ENCODE measurements at regions not wholly inside any gene's neighbourhood (a gene's known extent, or its start where the extent isn't known, plus 50 kb on each side); places are given as distances from the start of the nearest gene placed in this dataset.
"Not testable (repeated sequence)": the region's sequence is repeated elsewhere in the genome, so short reads cannot be mapped to it uniquely, and the experiment has no call there.

- DNase-seq, result no peak
Observed at GRCh38 chr5:155530046-155530445, 516.5 kb downstream of the KIF4B start.

GRCh38 chr5:155532621-155533311, 519.2 kb downstream of the KIF4B start:
- no peak for DNase-seq

DNA sequence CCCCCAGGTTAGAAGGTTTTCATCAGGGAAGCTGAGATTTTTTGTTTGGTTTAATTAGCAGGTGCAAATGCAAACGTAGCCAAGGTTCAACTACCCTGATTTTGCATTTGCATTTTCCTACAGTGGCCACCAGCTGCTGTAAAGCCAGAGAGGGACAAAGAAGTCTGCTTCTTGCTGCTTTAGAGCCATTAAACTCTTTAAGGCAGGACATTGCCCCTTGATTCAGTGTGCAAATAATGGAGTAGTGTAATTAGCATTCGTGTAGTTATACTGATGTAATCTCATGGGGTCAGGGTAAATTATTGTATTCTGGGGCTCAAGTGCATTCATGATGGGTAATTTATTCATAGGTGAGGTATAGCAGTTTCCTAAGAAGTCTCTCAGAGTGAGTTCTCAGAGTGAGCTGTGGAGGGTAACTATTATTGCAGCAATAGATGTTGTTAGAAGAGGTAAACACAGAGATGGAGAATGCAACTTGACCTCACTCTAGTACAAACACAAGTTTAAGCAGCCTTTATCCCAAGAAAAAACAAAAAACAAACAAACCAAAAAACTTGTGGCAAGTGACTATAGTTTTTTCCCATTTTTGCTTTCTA, 526.5 kb downstream of the KIF4B start:
- DNase-seq, result no peak

- DNase-seq, result no peak
Observed at GRCh38 chr5:155546075-155546474, 532.5 kb downstream of the KIF4B start.

- DNase-seq, result no peak
Observed at GRCh38 chr5:155554500-155554899, 540.9 kb downstream of the KIF4B start.

DNA sequence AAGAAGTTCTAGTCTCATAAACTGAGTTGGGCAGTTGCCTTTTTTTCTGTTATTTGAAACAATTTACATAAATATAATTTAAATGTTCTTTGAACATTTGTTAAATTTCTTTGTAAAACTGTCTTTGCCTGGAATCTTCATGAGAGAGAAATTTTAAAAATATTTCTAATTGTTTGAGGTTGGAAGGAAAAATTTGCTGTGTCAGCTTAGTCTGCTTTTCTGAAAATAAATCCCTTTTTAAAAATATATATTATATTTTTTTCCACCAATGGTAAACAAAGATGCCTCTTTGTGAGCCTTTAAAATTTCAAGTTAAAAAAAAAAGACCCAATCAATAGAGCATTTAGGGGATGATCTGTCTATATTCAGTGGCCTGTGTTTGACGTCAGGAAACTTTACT, 542.7 kb downstream of the KIF4B start:
- no peak for DNase-seq

GRCh38 chr5:155556700-155557099, 543.1 kb downstream of the KIF4B start:
- DNase-seq, result no peak

DNA sequence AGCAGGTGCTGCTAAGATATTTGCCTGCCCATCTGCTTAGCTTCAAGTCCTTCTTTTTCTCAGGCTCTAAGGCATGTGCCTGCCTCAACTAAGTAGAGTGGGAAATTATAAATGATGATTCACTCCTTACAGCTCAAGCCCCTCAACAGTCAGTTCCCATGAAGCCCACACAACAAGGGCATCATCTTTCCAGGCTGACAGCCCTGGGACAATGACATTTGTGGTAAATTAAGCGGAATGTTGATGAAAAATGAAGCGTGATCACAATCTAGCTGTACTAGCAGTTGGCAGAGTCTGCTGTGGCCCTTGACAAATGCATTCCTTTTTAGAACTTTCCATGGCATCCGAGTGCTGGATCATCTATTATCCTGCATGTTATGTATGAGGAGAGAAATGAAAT, 548.6 kb downstream of the KIF4B start:
- DNase-seq, result peak; percentile 83

DNA sequence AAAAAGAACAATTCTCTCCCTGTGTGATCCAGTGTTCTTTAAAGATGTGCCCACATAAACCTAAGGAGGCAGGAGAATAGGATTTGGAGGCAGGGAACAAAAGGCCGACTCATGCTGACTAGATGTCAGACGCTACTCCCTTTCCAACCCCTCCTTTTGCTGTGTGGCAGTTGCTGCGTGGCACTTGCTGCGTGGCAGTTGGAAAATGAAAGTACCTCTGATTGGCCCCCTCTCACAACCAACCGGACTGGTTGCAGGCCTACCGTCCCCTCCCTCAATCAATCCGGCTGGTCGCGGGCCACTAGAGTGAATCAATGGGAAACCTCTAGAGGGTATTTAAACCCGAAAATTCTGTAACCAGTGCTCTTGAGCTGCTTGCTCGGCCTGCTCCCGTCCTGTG, 551.0 kb downstream of the KIF4B start:
- no peak for DNase-seq

DNA sequence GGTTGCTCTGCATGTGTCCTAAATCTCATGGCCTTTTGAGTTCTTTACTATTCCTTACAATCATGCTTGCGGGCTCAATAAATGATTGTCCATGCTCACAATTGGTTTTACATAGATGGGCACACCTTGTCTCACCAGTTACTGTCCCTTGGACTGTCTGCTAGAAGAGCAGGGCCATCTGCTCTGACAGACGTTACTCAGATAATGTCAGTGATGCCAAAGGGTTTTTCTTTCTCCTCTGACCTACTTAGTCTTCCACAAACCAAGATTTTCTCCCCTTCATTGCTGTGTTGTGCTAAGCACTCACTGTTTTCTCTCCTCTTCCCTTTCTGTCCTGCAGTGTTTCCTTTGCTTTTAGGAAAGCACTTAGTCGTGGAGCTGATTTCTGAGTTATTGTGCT, 562.3 kb downstream of the KIF4B start:
- no peak for DNase-seq

DNA sequence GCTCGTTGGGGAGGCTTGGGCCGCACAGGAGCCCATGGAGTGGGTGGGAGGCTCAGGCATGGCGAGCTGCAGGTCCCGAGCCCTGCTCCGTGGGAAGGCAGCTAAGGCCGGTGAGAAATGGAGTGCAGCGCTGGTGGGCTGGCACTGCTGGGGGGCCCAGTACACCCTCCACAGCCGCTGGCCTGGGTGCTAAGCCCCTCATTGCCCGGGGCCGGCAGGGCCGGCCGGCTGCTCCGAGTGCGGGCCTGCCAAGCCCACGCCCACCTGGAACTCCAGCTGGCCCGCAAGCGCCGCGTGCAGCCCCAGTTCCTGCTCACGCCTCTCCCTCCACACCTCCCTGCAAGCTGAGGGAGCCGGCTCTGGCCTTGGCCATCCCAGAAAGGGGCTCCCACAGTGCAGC, 573.3 kb downstream of the KIF4B start:
- not testable (repeated sequence) for DNase-seq

GRCh38 chr5:155587458-155587857, 573.9 kb downstream of the KIF4B start:
- DNase-seq, result no peak

DNA sequence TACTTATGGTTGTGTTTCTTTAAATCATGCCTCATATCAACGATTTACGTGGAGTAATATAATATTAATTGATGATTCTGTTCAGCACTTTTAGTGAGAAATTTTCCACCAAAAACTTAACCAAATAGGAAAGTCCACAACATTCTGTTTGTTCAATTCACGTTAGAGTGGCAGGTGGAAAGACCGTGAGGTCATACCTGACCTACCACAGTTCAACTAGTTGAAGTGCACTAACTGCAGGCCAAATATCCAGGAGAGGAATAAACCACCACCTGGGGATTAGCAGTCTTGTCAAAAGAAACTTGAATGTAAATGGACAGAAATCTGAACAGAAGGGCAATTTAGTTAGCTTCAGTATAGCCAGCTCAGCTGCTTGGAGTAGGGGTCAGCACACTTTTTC, 577.7 kb downstream of the KIF4B start:
- no peak for DNase-seq

DNA sequence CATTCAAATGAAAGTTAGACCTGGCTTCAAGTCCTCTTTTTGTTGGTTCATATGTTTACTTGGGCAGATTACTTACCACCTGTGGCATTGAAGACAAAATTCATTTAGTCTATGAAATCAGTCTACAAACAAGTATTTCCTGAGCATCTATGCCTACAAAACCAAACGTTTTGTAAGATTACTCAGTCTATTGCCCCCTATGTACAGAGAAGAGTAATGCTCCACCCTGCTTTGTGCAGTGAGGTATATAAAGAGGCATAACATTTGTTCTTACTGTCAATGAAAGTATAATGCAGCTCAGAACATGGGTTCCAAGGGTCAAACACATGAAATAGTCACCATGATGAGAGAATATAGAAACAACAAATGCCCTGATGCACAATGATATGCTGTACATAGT, 580.7 kb downstream of the KIF4B start:
- DNase-seq, result no peak

GRCh38 chr5:155595791-155596190, 582.2 kb downstream of the KIF4B start:
- no peak for DNase-seq

- no peak for DNase-seq
Observed at GRCh38 chr5:155598552-155598951, 585.0 kb downstream of the KIF4B start.

DNA sequence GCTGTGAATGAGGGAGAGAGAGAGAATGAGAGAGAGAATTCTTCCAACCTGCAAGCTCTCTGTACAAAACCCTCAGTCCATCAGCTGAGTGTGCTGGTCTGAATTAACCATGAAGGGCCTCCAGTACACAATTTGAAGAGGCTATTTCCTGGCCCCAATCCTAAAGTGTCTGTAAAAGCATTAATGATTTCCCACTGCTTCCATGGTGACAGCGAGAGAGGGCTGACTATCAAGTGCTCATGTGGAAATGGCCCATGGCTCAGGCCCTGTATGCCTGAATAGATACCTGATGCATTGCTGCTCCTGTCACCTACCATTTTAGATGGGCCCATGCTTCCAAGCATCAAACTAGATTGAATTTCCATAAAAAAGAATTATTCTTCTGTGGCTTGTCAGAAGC, 592.4 kb downstream of the KIF4B start:
- DNase-seq, result no peak

DNA sequence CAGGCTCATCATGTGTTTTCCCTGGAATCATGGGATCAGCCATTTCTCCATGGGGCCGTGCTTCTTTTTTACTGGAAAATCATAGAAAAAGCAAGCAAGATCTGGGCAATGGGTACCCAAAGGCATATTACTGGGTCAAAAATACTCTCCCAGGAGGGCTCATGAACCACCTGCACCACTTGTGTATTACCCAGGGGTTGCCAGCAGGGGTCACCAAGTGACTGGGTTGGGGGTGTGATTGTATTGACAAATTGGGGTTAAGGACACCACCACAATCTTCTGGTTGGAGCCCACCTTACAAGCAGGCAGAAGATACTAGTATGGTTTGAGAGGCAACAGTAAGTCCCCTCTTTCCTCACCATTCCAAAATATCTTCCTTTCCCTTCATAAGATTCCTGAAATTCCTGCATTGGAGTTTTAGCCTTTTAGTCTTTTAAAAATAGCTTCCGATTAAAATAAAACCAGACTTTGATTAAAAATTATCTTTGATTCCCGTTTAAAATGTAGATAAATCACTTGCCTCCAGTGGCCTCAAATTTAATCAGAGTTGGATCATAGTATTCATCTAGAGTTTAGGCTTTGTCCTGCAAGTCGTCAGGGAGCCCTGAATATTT, 603.3 kb downstream of the KIF4B start:
- peak; percentile 43 for DNase-seq

DNA sequence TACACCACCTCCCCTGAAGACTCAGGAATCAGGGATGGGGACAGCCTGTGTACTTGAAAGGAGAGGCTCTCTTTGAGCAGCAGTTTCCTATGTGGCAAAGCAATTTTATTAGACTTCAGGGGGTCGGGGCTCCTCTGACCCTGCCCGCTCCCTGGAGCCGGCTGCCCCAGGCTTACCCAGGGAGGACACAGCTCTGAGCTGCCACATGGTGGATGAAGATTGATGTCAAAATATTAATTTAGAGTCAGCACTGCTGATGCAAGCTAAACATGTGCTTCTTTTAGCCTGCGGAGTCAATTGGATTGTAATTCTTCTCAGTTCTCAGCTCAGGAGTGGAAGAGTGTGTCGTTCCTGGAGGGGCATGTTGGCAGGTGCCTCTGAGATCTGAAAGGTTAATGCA, 606.1 kb downstream of the KIF4B start:
- DNase-seq, result no peak

DNA sequence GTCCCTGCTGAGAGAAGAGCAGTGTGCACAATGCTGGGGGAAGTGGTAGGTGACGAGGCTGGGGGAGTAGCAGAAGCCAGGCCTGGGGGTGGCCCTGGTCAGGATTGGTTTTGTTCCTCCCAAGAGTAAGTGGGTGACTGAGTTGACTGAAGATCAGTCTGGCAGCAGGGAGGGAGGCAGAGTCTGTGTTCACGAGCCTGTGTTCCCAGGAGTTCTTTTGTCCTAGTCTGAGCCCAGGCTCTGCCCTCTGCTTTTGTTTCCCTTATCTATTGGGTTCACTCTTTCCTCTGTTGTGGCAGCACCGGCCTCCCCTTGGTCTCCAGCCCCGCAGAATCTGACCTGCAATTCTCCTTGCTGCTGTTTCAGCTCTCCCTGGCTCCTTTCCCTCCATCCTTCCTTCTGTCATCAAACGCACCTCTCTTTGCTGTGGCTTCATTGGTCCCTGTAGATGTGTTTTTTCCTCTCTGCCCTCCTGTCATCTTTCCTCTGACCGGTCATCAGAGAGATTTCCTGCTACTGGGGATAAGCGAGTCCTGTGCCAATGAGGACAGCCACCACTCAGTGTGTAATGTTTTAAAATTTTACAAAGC, 607.4 kb downstream of the KIF4B start:
- DNase-seq, result peak; percentile 47

GRCh38 chr5:155624597-155625241, 611.2 kb downstream of the KIF4B start:
- DNase-seq, result no peak

DNA sequence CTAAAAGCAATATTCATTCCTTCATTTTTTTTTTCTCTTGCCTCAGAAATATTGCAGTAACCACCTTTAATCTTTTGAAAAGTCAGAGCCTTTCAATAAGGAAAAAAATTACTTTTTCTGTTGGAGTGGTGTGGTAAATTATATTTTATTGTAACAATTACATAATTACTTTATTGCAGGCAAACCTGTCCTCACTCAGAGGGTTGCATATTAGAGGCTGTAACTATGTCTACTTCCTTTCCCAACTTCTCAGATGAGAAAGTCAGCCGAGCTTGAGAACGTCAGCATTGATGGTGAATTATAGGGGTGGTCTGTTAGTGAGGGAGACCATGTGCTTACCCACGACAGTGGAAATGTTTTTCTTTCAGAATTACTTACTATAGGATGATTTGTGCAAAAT, 611.8 kb downstream of the KIF4B start:
- DNase-seq, result no peak

DNA sequence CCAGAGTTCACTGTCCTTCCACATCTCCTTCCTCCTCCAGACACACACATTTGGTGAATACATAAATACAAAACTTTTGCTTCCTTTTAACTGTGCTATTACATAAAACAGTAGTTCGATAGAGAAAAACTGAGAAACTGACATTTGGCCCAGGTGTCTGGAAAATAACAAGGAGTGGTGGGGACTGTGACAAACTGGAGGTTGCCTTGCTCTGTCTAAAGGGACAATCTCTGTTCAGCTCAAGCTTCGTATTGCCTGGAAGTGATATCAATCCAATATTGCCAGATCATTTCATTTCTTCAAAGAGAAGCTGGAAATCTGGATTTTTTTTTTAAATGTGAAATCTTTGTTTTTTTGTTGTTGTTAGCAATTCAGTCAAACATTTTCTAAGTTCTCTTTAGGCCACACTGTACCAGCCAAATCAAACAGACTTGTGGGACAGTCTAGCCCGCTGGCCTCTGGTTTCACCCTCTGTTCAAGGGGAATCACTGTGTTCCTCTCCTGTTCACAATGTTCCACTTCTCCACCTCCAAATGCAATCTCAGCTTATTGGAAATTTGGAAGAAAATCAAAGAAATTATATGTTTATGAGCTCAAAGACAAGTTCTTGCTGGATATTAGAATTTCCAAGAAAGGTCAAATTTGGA, 612.5 kb downstream of the KIF4B start:
- DNase-seq, result no peak

Data from eye (tissue), 1 donor.